ENCODE measurements at regions not wholly inside any gene's neighbourhood (a gene's known extent, or its start where the extent isn't known, plus 50 kb on each side); places are given as distances from the start of the nearest gene placed in this dataset.
"Not testable (repeated sequence)": the region's sequence is repeated elsewhere in the genome, so short reads cannot be mapped to it uniquely, and the experiment has no call there.

DNA sequence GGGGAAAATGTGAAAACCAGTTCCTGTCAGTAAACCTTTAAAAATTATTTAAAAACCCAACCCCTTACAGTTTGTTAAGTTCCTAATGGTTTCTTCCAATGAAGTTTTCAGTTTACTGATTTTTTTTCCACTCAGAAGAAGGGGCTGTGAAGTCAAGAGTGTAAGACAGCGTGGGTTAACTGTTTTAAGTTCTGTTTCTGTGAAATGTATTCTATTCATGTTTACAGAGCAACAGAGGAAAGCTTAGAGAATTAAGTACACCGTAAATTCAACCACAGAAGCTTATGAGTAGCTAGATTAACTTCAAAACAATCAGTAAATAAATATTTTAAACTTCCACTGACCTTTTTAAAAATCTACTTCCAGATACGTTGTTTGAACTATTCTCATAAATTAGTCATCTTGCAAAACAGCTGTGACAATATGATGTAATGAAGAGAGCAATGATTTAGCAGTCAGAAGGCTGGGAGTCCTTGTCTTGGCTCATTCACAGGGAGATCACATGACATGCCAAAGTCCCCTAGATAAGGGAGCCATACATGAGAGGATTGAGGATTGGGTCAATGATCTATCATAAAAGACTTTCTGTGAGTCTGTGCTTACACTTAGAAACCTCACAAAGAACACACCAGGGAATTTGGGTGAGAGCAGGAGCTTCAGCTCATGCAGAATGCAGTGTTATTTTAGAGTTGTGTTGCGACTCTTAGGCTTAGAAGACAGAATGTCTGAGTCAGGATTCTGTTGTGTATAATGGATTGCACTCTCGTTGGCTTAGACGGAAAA lies 97.3 kb upstream of the ADORA2B start:
- TF ChIP-seq, protein P1, sequence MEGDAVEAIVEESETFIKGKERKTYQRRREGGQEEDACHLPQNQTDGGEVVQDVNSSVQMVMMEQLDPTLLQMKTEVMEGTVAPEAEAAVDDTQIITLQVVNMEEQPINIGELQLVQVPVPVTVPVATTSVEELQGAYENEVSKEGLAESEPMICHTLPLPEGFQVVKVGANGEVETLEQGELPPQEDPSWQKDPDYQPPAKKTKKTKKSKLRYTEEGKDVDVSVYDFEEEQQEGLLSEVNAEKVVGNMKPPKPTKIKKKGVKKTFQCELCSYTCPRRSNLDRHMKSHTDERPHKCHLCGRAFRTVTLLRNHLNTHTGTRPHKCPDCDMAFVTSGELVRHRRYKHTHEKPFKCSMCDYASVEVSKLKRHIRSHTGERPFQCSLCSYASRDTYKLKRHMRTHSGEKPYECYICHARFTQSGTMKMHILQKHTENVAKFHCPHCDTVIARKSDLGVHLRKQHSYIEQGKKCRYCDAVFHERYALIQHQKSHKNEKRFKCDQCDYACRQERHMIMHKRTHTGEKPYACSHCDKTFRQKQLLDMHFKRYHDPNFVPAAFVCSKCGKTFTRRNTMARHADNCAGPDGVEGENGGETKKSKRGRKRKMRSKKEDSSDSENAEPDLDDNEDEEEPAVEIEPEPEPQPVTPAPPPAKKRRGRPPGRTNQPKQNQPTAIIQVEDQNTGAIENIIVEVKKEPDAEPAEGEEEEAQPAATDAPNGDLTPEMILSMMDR (IDR thresholded peaks at IDR 0.05; ENCODE audit: insufficient read depth, low read depth, low read length), result not testable (repeated sequence)
- not testable (repeated sequence) for TF ChIP-seq EZH2 (IDR thresholded peaks at IDR 0.05; ENCODE audit: insufficient read depth, low read length)
